ENCODE measurements at regions not wholly inside any gene's neighbourhood (a gene's known extent, or its start where the extent isn't known, plus 50 kb on each side); places are given as distances from the start of the nearest gene placed in this dataset.

GRCh38 chr7:51783241-51783640 lies 466.6 kb upstream of the COBL start:
- TF ChIP-seq, protein P1, sequence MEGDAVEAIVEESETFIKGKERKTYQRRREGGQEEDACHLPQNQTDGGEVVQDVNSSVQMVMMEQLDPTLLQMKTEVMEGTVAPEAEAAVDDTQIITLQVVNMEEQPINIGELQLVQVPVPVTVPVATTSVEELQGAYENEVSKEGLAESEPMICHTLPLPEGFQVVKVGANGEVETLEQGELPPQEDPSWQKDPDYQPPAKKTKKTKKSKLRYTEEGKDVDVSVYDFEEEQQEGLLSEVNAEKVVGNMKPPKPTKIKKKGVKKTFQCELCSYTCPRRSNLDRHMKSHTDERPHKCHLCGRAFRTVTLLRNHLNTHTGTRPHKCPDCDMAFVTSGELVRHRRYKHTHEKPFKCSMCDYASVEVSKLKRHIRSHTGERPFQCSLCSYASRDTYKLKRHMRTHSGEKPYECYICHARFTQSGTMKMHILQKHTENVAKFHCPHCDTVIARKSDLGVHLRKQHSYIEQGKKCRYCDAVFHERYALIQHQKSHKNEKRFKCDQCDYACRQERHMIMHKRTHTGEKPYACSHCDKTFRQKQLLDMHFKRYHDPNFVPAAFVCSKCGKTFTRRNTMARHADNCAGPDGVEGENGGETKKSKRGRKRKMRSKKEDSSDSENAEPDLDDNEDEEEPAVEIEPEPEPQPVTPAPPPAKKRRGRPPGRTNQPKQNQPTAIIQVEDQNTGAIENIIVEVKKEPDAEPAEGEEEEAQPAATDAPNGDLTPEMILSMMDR (conservative IDR thresholded peaks at IDR 0.05; ENCODE audit: low read depth, low read length): no peak
- TF ChIP-seq POLR2A (IDR thresholded peaks at IDR 0.05; ENCODE audit: low read depth, low read length) (no peak), CEBPB (IDR thresholded peaks at IDR 0.05; ENCODE audit: low read depth, low read length) (no peak), RAD21 (IDR thresholded peaks at IDR 0.05; ENCODE audit: low read length) (no peak), USF2 (IDR thresholded peaks at IDR 0.05; ENCODE audit: low read depth, low read length) (no peak)
